IPS-15b (cell line): ENCODE measurements at regions not wholly inside any gene's neighbourhood (a gene's known extent, or its start where the extent isn't known, plus 50 kb on each side); places are given as distances from the start of the nearest gene placed in this dataset.

Source experiments
- H3K27me3 ChIP-seq: one replicate; pipeline ENCODE4 v1.6.1; 2013; ENCODE audit warnings: low read length; ENCODE audit not compliant: control insufficient read depth, insufficient read depth
- H3K36me3 ChIP-seq: one replicate; pipeline ENCODE4 v1.6.1; 2013; ENCODE audit warnings: low read length; ENCODE audit not compliant: control insufficient read depth, insufficient read depth
- H3K4me1 ChIP-seq: one replicate; pipeline ENCODE4 v1.6.1; 2013; ENCODE audit warnings: mild to moderate bottlenecking, low read length; ENCODE audit not compliant: control insufficient read depth, insufficient read depth
- H3K4me3 ChIP-seq: one replicate; pipeline ENCODE4 v1.5.1; 2013; ENCODE audit warnings: low read depth, low read length
- H3K9ac ChIP-seq: one replicate; pipeline ENCODE4 v1.6.1; 2013; ENCODE audit warnings: low read depth, mild to moderate bottlenecking, low read length
- H3K9me3 ChIP-seq: one replicate; pipeline ENCODE4 v1.6.1; 2013; ENCODE audit warnings: mild to moderate bottlenecking, low read length; ENCODE audit not compliant: control insufficient read depth, insufficient read depth

DNA sequence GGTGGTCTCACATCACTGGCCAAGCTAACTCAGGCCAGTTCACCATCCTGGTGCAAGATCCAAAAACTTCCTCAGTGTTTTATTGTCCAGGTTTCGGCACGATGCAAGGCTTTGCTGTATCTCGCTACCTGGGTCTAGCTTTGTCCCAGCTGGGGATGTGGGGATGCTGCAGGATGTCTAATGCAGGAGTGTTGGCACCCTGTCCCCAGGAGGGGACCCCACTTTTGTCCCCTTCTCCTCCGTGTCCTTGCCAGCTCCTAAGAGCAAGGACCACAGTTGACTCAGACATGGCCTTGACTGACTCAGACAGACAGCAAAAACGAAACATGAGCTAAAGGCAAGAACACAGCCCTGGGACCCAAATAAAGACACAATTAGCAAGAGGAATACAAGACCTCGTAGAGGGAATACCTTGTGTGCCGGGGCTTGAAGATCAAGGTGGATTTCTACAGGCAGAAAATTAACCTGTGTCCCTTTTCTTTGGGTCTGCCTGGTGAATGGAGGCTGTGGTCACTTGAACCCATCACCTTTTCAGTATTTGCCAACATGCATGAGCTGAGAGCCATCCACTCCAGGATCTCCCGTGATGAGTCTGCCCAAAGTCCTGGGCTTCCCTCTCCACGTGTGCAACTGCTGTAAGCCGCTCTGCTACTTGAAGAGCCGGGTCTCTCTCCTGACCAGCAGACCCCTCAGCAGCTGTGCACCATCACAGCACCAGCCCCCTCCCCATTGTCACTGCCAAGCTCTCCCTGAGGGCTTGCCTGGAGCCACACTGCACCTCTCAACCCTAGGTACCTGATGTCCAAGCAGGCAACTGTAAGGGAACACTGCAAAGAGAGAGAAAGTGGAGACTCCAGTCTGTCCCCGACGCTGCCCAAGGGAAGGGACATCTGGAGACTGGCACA, 149.5 kb upstream of the ZNF507 start:
- H3K4me3 ChIP-seq: no peak overlapping the region
- no peaks in the 10 kb centered on the region for H3K27me3 ChIP-seq
- no peaks in the 10 kb centered on the region for H3K4me1 ChIP-seq
- H3K9ac ChIP-seq: no peak overlapping the region
- H3K9me3 ChIP-seq: no peaks in the 10 kb centered on the region
- H3K36me3 ChIP-seq: no peaks in the 10 kb centered on the region

- Histone ChIP-seq H3K36me3 (no peaks in the 10 kb centered on the region), H3K9ac (no peak overlapping the region)
Measured at GRCh38 chr19:32196690-32197420, 148.6 kb upstream of the ZNF507 start.

GRCh38 chr19:32197896-32198882, 147.2 kb upstream of the ZNF507 start:
- Histone ChIP-seq H3K4me3 (no peak overlapping the region), H3K27me3 (no peaks in the 10 kb centered on the region), H3K4me1 (no peaks in the 10 kb centered on the region), H3K36me3 (no peaks in the 10 kb centered on the region), H3K9ac (no peak overlapping the region), H3K9me3 (no peaks in the 10 kb centered on the region)

More at GRCh38 chr19:32196690-32197420, 148.6 kb upstream of the ZNF507 start:
- H3K9me3 ChIP-seq: no peaks in the 10 kb centered on the region
- no peaks in the 10 kb centered on the region for H3K27me3 ChIP-seq
- H3K4me3 ChIP-seq: no peak overlapping the region
- H3K4me1 ChIP-seq: no peaks in the 10 kb centered on the region

GRCh38 chr19:32199501-32200040, 145.8 kb upstream of the ZNF507 start:
- no peaks in the 10 kb centered on the region for H3K36me3 ChIP-seq
- no peaks in the 10 kb centered on the region for H3K27me3 ChIP-seq
- no peak overlapping the region for H3K4me3 ChIP-seq
- H3K9me3 ChIP-seq: no peaks in the 10 kb centered on the region
- H3K4me1 ChIP-seq: no peaks in the 10 kb centered on the region
- H3K9ac ChIP-seq: no peak overlapping the region

- H3K9me3 ChIP-seq: no peaks in the 10 kb centered on the region
- no peaks in the 10 kb centered on the region for H3K36me3 ChIP-seq
- H3K4me3 ChIP-seq: no peak overlapping the region
- H3K27me3 ChIP-seq: no peaks in the 10 kb centered on the region
- no peak overlapping the region for H3K9ac ChIP-seq
- H3K4me1 ChIP-seq: no peaks in the 10 kb centered on the region
Measured at GRCh38 chr19:32200312-32201038, 144.9 kb upstream of the ZNF507 start.

DNA sequence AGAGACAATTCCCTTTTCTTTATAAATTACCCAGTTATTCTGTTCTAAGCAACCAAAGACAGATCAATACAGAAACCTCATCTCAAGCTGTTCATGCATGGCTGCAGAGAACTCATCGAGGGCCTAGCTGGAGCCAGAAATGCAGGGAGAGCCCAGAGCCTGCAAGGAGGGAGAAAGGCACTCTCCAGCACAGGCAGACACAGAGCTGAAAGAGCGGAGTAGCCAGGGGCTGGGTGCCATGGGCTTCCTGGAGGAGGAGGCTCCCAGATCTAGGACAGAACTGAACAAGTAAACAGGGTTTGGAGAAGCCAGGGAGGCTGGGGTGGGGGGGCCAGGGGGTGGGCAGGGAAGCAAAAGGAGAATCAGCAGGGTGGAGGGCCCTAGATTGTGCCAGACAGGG, 144.2 kb upstream of the ZNF507 start:
- Histone ChIP-seq H3K27me3 (no peaks in the 10 kb centered on the region), H3K9me3 (no peaks in the 10 kb centered on the region), H3K9ac (no peak overlapping the region), H3K36me3 (no peaks in the 10 kb centered on the region), H3K4me3 (no peak overlapping the region), H3K4me1 (no peaks in the 10 kb centered on the region)

GRCh38 chr19:32201636-32202051, 143.8 kb upstream of the ZNF507 start:
- no peaks in the 10 kb centered on the region for H3K4me1 ChIP-seq
- no peaks in the 10 kb centered on the region for H3K9me3 ChIP-seq
- H3K4me3 ChIP-seq: no peak overlapping the region
- no peaks in the 10 kb centered on the region for H3K36me3 ChIP-seq
- no peak overlapping the region for H3K9ac ChIP-seq
- H3K27me3 ChIP-seq: no peaks in the 10 kb centered on the region

- no peak overlapping the region for H3K9ac ChIP-seq
- no peaks in the 10 kb centered on the region for H3K9me3 ChIP-seq
- no peaks in the 10 kb centered on the region for H3K4me1 ChIP-seq
- H3K36me3 ChIP-seq: no peaks in the 10 kb centered on the region
- H3K27me3 ChIP-seq: no peaks in the 10 kb centered on the region
- H3K4me3 ChIP-seq: no peak overlapping the region
Measured at GRCh38 chr19:32202244-32202643, 143.2 kb upstream of the ZNF507 start.

DNA sequence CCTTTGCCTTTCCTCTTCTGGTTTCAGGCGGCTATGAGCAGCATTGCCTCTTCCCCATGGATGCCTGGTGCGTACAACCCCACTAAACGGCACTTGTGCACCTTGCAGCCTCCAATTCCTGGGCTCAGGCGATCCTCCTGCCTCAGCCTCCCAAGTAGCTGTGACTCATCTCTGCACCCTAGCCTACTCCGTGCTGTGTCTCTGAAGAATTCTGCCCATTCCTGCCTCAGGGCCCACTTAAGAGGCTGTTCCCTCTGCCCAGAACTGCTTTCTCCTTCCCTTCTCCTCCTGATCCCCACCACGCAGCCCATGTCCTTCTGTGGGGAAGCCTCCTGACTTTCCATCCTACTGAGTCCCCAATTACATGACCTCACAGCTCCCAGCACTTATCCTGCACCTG, 142.2 kb upstream of the ZNF507 start:
- Histone ChIP-seq H3K9ac (no peak overlapping the region), H3K27me3 (no peaks in the 10 kb centered on the region), H3K9me3 (no peaks in the 10 kb centered on the region), H3K4me1 (no peaks in the 10 kb centered on the region), H3K4me3 (no peak overlapping the region), H3K36me3 (no peaks in the 10 kb centered on the region)

GRCh38 chr19:32206065-32206464, 139.3 kb upstream of the ZNF507 start:
- H3K9ac ChIP-seq: no peak overlapping the region
- H3K4me3 ChIP-seq: no peak overlapping the region
- H3K9me3 ChIP-seq: no peaks in the 10 kb centered on the region
- no peaks in the 10 kb centered on the region for H3K4me1 ChIP-seq
- no peaks in the 10 kb centered on the region for H3K36me3 ChIP-seq
- H3K27me3 ChIP-seq: no peaks in the 10 kb centered on the region
